ENCODE measurements at regions not wholly inside any gene's neighbourhood (a gene's known extent, or its start where the extent isn't known, plus 50 kb on each side); places are given as distances from the start of the nearest gene placed in this dataset.

DNA sequence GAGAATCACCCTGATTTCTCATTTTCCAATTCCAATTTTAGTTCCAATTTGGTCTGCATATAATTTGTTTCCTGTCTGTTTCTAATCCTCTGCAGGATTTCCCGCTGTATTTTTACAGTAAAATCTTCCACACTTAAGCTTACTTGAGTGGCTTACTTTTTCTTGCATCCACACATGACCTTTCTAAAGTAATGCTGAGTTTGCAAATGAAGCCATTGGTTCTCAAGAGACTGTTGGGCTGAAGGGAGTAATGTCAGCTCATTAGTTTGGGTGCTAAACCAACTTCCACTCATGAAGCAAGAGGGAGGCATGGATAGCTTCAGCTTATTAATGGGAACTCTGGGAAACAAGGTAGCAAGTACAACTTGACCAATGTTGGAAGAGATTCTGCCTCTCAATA lies 146.4 kb downstream of the SNX10 start:
- Mint-ChIP-seq H3K27ac (no peak overlapping the region), H3K4me1 (no peaks in the 10 kb centered on the region), H3K9me3 (no peaks in the 10 kb centered on the region), H3K27me3 (peaks cover 8 to 15% of the 10 kb centered on the region in 2 donors), H3K36me3 (no peaks in the 10 kb centered on the region), H3K4me3 (no peak overlapping the region)
- CTCF ChIA-PET (ENCODE audit: partially characterized antibody) = interaction anchor here (1.0 kb wide), 1 partner anchor 9 kb away, joined by 3 read pairs; no protein-coding TSS in a partner anchor
- no peak for DNase-seq
- no peaks in the 10 kb centered on the region for H3K4me1 ChIP-seq (ENCODE audit: insufficient read depth, low read length)
- no peaks in the 10 kb centered on the region for H3K9me3 ChIP-seq (ENCODE audit: control insufficient read depth in 1 of 2, low read length in 2 of 2)
- no peaks in the 10 kb centered on the region for H3K27me3 ChIP-seq (ENCODE audit: insufficient read depth, low read length)
- H3K4me3 ChIP-seq (ENCODE audit: low read length in 2 of 2) = no peak overlapping the region
- intact Hi-C loops (cut with micrococcal nuclease) = no loop called here
- no peak overlapping the region for H3K27ac ChIP-seq (ENCODE audit: low read depth, low read length)
- no peaks in the 10 kb centered on the region for H3K36me3 ChIP-seq (ENCODE audit: insufficient read depth, low read length)
- POLR2A ChIA-PET (ENCODE audit: partially characterized antibody) = no interaction called here

GRCh38 chr7:26439521-26440232 lies 148.0 kb downstream of the SNX10 start:
- Mint-ChIP-seq H3K9me3 (no peaks in the 10 kb centered on the region), H3K4me3 (no peak overlapping the region), H3K27me3 (peaks cover 6 to 16% of the 10 kb centered on the region in 2 donors), H3K4me1 (no peaks in the 10 kb centered on the region), H3K27ac (no peak overlapping the region), H3K36me3 (no peaks in the 10 kb centered on the region)
- Histone ChIP-seq H3K9me3 (ENCODE audit: control insufficient read depth in 1 of 2, low read length in 2 of 2) (no peaks in the 10 kb centered on the region), H3K36me3 (ENCODE audit: insufficient read depth, low read length) (no peaks in the 10 kb centered on the region), H3K27ac (ENCODE audit: low read depth, low read length) (no peak overlapping the region), H3K27me3 (ENCODE audit: insufficient read depth, low read length) (no peaks in the 10 kb centered on the region), H3K4me1 (ENCODE audit: insufficient read depth, low read length) (no peaks in the 10 kb centered on the region), H3K4me3 (ENCODE audit: low read length in 2 of 2) (no peak overlapping the region)
- CTCF ChIA-PET (ENCODE audit: partially characterized antibody) = no interaction called here
- DNase-seq = no peak
- intact Hi-C loops (cut with micrococcal nuclease) = no loop called here
- POLR2A ChIA-PET (ENCODE audit: partially characterized antibody) = no interaction called here

DNA sequence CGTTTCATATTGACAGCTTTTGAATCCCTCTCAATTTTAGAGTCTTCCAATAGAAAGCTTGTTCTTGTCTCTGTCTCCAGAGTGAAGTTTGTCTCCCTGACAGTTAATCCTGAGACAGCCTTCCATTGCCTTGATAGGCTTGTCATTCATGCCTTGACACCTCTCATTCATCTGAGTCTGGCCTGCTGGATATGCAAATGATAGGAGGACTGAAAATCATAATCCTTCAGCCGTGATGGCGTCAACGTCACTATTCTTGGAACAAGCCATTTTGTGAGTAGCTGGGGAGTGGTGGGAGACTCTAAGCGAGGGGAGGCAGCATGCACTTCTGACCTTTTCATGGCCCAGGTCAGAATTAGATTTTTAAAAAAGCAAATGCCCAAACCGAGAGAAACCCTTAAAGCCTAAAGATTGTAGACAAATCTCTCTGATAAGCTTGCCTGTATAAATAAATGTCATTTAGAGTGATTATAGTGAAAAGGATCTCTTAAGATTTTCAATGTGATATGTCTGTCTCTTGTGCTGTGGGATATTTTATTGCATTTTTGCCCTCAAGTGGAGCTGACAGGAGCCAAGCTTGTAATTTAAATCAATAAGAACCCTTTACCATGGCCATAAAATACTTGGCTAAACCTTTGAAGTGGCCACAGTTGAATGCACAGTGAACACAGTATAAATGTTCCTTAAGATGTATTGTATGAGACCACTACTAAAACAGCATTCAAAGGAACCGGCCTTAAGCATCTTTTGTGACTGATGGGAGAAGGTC lies 148.8 kb downstream of the SNX10 start:
- H3K4me1 Mint-ChIP-seq = no peaks in the 10 kb centered on the region
- Histone ChIP-seq H3K36me3 (ENCODE audit: insufficient read depth, low read length) (no peaks in the 10 kb centered on the region), H3K27me3 (ENCODE audit: insufficient read depth, low read length) (no peaks in the 10 kb centered on the region), H3K4me1 (ENCODE audit: insufficient read depth, low read length) (no peaks in the 10 kb centered on the region), H3K27ac (ENCODE audit: low read depth, low read length) (no peak overlapping the region), H3K9me3 (ENCODE audit: control insufficient read depth in 1 of 2, low read length in 2 of 2) (no peaks in the 10 kb centered on the region), H3K4me3 (ENCODE audit: low read length in 2 of 2) (no peak overlapping the region)
- no peak overlapping the region for H3K4me3 Mint-ChIP-seq
- ChIA-PET POLR2A (ENCODE audit: partially characterized antibody) (no interaction called here), CTCF (ENCODE audit: partially characterized antibody) (no interaction called here)
- intact Hi-C loops (cut with micrococcal nuclease) = no loop called here
- no peaks in the 10 kb centered on the region for H3K36me3 Mint-ChIP-seq
- DNase-seq = no peak
- H3K27me3 Mint-ChIP-seq = peaks cover 6 to 16% of the 10 kb centered on the region in 2 donors
- no peaks in the 10 kb centered on the region for H3K9me3 Mint-ChIP-seq
- no peak overlapping the region for H3K27ac Mint-ChIP-seq

GRCh38 chr7:26441002-26441521 lies 149.4 kb downstream of the SNX10 start:
- intact Hi-C loops (cut with micrococcal nuclease) = no loop called here
- ChIA-PET POLR2A (ENCODE audit: partially characterized antibody) (no interaction called here), CTCF (ENCODE audit: partially characterized antibody) (no interaction called here)
- no peaks in the 10 kb centered on the region for H3K27me3 ChIP-seq (ENCODE audit: insufficient read depth, low read length)
- H3K4me1 ChIP-seq (ENCODE audit: insufficient read depth, low read length) = no peaks in the 10 kb centered on the region
- no peaks in the 10 kb centered on the region for H3K36me3 Mint-ChIP-seq
- no peak overlapping the region for H3K27ac ChIP-seq (ENCODE audit: low read depth, low read length)
- H3K27me3 Mint-ChIP-seq = peaks cover 6 to 17% of the 10 kb centered on the region in 2 donors
- H3K4me1 Mint-ChIP-seq = no peaks in the 10 kb centered on the region
- no peaks in the 10 kb centered on the region for H3K9me3 Mint-ChIP-seq
- H3K9me3 ChIP-seq (ENCODE audit: control insufficient read depth in 1 of 2, low read length in 2 of 2) = no peaks in the 10 kb centered on the region
- no peak overlapping the region for H3K4me3 ChIP-seq (ENCODE audit: low read length in 2 of 2)
- no peak overlapping the region for H3K4me3 Mint-ChIP-seq
- no peaks in the 10 kb centered on the region for H3K36me3 ChIP-seq (ENCODE audit: insufficient read depth, low read length)
- no peak for DNase-seq
- peak overlapping the region in 1 of 7 donors; percentile 42 for H3K27ac Mint-ChIP-seq

DNA sequence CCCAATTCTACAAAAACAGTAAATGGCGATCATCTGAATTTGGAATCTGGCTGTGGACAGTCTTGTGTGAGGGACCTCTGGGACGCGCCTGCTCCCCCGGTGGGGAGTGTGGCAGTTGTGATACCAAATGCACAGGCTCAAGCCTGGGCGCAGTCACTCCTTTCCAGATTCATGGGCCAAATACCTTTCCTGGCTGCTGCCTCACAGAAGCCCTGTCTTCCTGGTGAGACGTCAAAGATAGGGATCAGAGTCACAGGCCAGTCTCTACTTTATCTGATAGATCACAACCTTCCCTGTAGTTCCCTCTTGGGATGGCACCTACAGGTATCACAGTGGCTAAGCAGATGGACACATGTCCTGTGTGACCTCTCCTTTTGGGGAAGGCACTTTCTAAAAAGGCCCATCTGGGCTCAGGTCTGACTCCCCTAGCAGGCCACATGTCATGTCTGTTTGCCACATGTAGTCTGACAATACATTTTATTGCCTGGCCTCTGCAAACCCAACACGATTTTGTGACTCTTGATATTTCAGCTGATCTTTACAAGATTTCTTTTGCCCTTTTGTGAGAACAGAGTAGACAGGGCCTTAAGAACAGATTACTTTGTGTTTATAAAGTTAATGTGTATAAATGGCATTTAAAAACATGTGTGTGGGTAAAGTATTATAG lies 150.1 kb downstream of the SNX10 start:
- Mint-ChIP-seq H3K27ac (no peak overlapping the region), H3K36me3 (no peaks in the 10 kb centered on the region), H3K9me3 (peaks cover 0 to 3% (median 0%) of the 10 kb centered on the region in 8 donors), H3K27me3 (peaks cover 3 to 16% of the 10 kb centered on the region in 2 donors), H3K4me1 (no peaks in the 10 kb centered on the region), H3K4me3 (no peak overlapping the region)
- intact Hi-C loops (cut with micrococcal nuclease) = no loop called here
- H3K4me3 ChIP-seq (ENCODE audit: low read length in 2 of 2) = no peak overlapping the region
- H3K36me3 ChIP-seq (ENCODE audit: insufficient read depth, low read length) = no peaks in the 10 kb centered on the region
- no peak for DNase-seq
- H3K4me1 ChIP-seq (ENCODE audit: insufficient read depth, low read length) = no peaks in the 10 kb centered on the region
- H3K27ac ChIP-seq (ENCODE audit: low read depth, low read length) = no peak overlapping the region
- H3K9me3 ChIP-seq (ENCODE audit: control insufficient read depth in 1 of 2, low read length in 2 of 2) = no peaks in the 10 kb centered on the region
- ChIA-PET POLR2A (ENCODE audit: partially characterized antibody) (no interaction called here), CTCF (ENCODE audit: partially characterized antibody) (no interaction called here)
- H3K27me3 ChIP-seq (ENCODE audit: insufficient read depth, low read length) = no peaks in the 10 kb centered on the region

- Histone ChIP-seq H3K27ac (ENCODE audit: low read depth, low read length) (no peak overlapping the region), H3K36me3 (ENCODE audit: insufficient read depth, low read length) (no peaks in the 10 kb centered on the region), H3K9me3 (ENCODE audit: control insufficient read depth in 1 of 2, low read length in 2 of 2) (no peaks in the 10 kb centered on the region), H3K4me3 (ENCODE audit: low read length in 2 of 2) (no peak overlapping the region), H3K4me1 (ENCODE audit: insufficient read depth, low read length) (no peaks in the 10 kb centered on the region), H3K27me3 (ENCODE audit: insufficient read depth, low read length) (no peaks in the 10 kb centered on the region)
- Mint-ChIP-seq H3K4me1 (no peaks in the 10 kb centered on the region), H3K36me3 (no peaks in the 10 kb centered on the region), H3K27ac (no peak overlapping the region), H3K4me3 (no peak overlapping the region), H3K9me3 (peaks cover 0 to 3% (median 0%) of the 10 kb centered on the region in 8 donors), H3K27me3 (peaks cover 2 to 17% of the 10 kb centered on the region in 2 donors)
- ChIA-PET POLR2A (ENCODE audit: partially characterized antibody) (no interaction called here), CTCF (ENCODE audit: partially characterized antibody) (no interaction called here)
- no peak for DNase-seq
- intact Hi-C loops (cut with micrococcal nuclease) = no loop called here
These were observed 151.3 kb downstream of the SNX10 start for GRCh38 chr7:26443006-26443405.

DNA sequence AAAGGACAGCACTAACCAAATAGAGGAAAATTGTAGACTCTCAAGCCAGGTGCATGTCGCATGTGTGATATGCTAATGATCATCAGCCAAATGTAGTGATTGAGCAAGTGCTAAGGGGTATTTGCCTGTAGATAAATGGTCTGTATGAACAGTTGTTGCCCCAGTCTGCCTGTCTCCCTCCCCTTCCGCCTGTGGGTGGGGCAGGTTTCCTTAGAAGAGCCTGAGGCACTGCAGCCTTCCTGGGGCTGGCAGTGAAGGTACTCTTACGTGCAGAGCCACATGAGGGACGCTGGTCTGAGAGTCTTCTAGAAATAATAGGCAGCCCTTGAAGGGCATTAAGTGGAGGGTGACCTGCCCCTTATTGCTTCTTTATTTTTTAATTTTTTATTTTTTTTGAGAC lies 152.1 kb downstream of the SNX10 start:
- ChIA-PET CTCF (ENCODE audit: partially characterized antibody) (no interaction called here), POLR2A (ENCODE audit: partially characterized antibody) (no interaction called here)
- Mint-ChIP-seq H3K27ac (no peak overlapping the region), H3K4me1 (no peaks in the 10 kb centered on the region), H3K9me3 (peaks cover 0 to 3% (median 0%) of the 10 kb centered on the region in 8 donors), H3K4me3 (no peak overlapping the region), H3K27me3 (peaks cover 2 to 23% of the 10 kb centered on the region in 2 donors), H3K36me3 (no peaks in the 10 kb centered on the region)
- Histone ChIP-seq H3K4me3 (ENCODE audit: low read length in 2 of 2) (no peak overlapping the region), H3K36me3 (ENCODE audit: insufficient read depth, low read length) (no peaks in the 10 kb centered on the region), H3K27me3 (ENCODE audit: insufficient read depth, low read length) (no peaks in the 10 kb centered on the region), H3K9me3 (ENCODE audit: control insufficient read depth in 1 of 2, low read length in 2 of 2) (no peaks in the 10 kb centered on the region), H3K4me1 (ENCODE audit: insufficient read depth, low read length) (no peaks in the 10 kb centered on the region), H3K27ac (ENCODE audit: low read depth, low read length) (no peak overlapping the region)
- intact Hi-C loops (cut with micrococcal nuclease) = no loop called here
- no peak for DNase-seq
